ENCODE measurements at regions not wholly inside any gene's neighbourhood (a gene's known extent, or its start where the extent isn't known, plus 50 kb on each side); places are given as distances from the start of the nearest gene placed in this dataset.

- no peak for ATAC-seq (ENCODE audit: insufficient read depth, low read depth)
- TF ChIP-seq EZH2 (IDR thresholded peaks at IDR 0.05; ENCODE audit: borderline replicate concordance, low read depth, low read length, severe bottlenecking) (no peak), CTCF (IDR thresholded peaks at IDR 0.05; ENCODE audit: borderline replicate concordance, extremely low read depth, low read length, poor library complexity, severe bottlenecking) (no peak)
- H3K4me1 ChIP-seq (ENCODE audit: insufficient read depth, low read length), result no peaks in the 10 kb centered on the region
- H3K9me3 ChIP-seq (ENCODE audit: insufficient read depth, low read length, severe bottlenecking), result peaks cover 2% of the 10 kb centered on the region
- no peak overlapping the region for H3K4me3 ChIP-seq (ENCODE audit: low read depth in 1 of 2, low read length in 2 of 2)
- no peak overlapping the region for H3K4me2 ChIP-seq (ENCODE audit: insufficient read depth, low read length)
- no peak overlapping the region for H3K27ac ChIP-seq (ENCODE audit: low read length)
- no peak overlapping the region for H2AFZ ChIP-seq (ENCODE audit: low read depth, low read length)
- H3K9ac ChIP-seq (ENCODE audit: low read depth, low read length), result no peak overlapping the region
- no peaks in the 10 kb centered on the region for H3K36me3 ChIP-seq (ENCODE audit: insufficient read depth, low read length)
- no peak for DNase-seq
- no peaks in the 10 kb centered on the region for H3K27me3 ChIP-seq (ENCODE audit: insufficient read depth, low read length, poor library complexity)
- H3K79me2 ChIP-seq (ENCODE audit: insufficient read depth, low read length), result no peaks in the 10 kb centered on the region
- H4K20me1 ChIP-seq (ENCODE audit: insufficient read depth, low read length), result no peaks in the 10 kb centered on the region
Observed at GRCh38 chr6:148677594-148678476, 69.0 kb upstream of the UST start.

GRCh38 chr6:148678682-148679081 is 68.1 kb upstream of the UST start:
- H3K36me3 ChIP-seq (ENCODE audit: insufficient read depth, low read length), result no peaks in the 10 kb centered on the region
- H3K4me1 ChIP-seq (ENCODE audit: insufficient read depth, low read length), result no peaks in the 10 kb centered on the region
- no peak overlapping the region for H3K9ac ChIP-seq (ENCODE audit: low read depth, low read length)
- H3K4me3 ChIP-seq (ENCODE audit: low read depth in 1 of 2, low read length in 2 of 2), result no peak overlapping the region
- H2AFZ ChIP-seq (ENCODE audit: low read depth, low read length), result no peak overlapping the region
- no peak overlapping the region for H3K27ac ChIP-seq (ENCODE audit: low read length)
- no peaks in the 10 kb centered on the region for H3K79me2 ChIP-seq (ENCODE audit: insufficient read depth, low read length)
- no peaks in the 10 kb centered on the region for H3K9me3 ChIP-seq (ENCODE audit: insufficient read depth, low read length, severe bottlenecking)
- ATAC-seq (ENCODE audit: insufficient read depth, low read depth) (no peak), DNase-seq (no peak)
- no peaks in the 10 kb centered on the region for H3K27me3 ChIP-seq (ENCODE audit: insufficient read depth, low read length, poor library complexity)
- TF ChIP-seq CTCF (IDR thresholded peaks at IDR 0.05; ENCODE audit: borderline replicate concordance, extremely low read depth, low read length, poor library complexity, severe bottlenecking), result no peak
- no peaks in the 10 kb centered on the region for H4K20me1 ChIP-seq (ENCODE audit: insufficient read depth, low read length)
- H3K4me2 ChIP-seq (ENCODE audit: insufficient read depth, low read length), result no peak overlapping the region

- H3K9me3 ChIP-seq (ENCODE audit: insufficient read depth, low read length, severe bottlenecking), result no peaks in the 10 kb centered on the region
- no peak overlapping the region for H3K4me2 ChIP-seq (ENCODE audit: insufficient read depth, low read length)
- H2AFZ ChIP-seq (ENCODE audit: low read depth, low read length), result no peak overlapping the region
- H3K36me3 ChIP-seq (ENCODE audit: insufficient read depth, low read length), result no peaks in the 10 kb centered on the region
- no peaks in the 10 kb centered on the region for H3K4me1 ChIP-seq (ENCODE audit: insufficient read depth, low read length)
- no peaks in the 10 kb centered on the region for H3K79me2 ChIP-seq (ENCODE audit: insufficient read depth, low read length)
- no peak for TF ChIP-seq CTCF (IDR thresholded peaks at IDR 0.05; ENCODE audit: borderline replicate concordance, extremely low read depth, low read length, poor library complexity, severe bottlenecking)
- no peak for TF ChIP-seq EZH2 (IDR thresholded peaks at IDR 0.05; ENCODE audit: borderline replicate concordance, low read depth, low read length, severe bottlenecking)
- no peak for ATAC-seq (ENCODE audit: insufficient read depth, low read depth)
- no peaks in the 10 kb centered on the region for H4K20me1 ChIP-seq (ENCODE audit: insufficient read depth, low read length)
- no peak overlapping the region for H3K9ac ChIP-seq (ENCODE audit: low read depth, low read length)
- no peak overlapping the region for H3K4me3 ChIP-seq (ENCODE audit: low read depth in 1 of 2, low read length in 2 of 2)
- DNase-seq, result no peak
- H3K27ac ChIP-seq (ENCODE audit: low read length), result no peak overlapping the region
- no peaks in the 10 kb centered on the region for H3K27me3 ChIP-seq (ENCODE audit: insufficient read depth, low read length, poor library complexity)
Observed at GRCh38 chr6:148681666-148682065, 65.2 kb upstream of the UST start.
